H9 (cell line): ENCODE measurements at regions not wholly inside any gene's neighbourhood (a gene's known extent, or its start where the extent isn't known, plus 50 kb on each side); places are given as distances from the start of the nearest gene placed in this dataset.

Source experiments
- DNase-seq: peaks from one replicate; pipeline ENCODE4 v3.0.0-alpha.2; 2017
- H2AFZ ChIP-seq: one replicate; pipeline ENCODE4 v1.6.1; 2013; ENCODE audit warnings: mild to moderate bottlenecking, low read length, control low read depth, moderate library complexity
- H2AK5ac ChIP-seq: 2 replicates; pipeline ENCODE4 v1.6.1; 2013; ENCODE audit warnings: low read length, control low read depth, mixed read lengths; ENCODE audit not compliant: insufficient read length
- H2BK120ac ChIP-seq: one replicate; pipeline ENCODE4 v1.6.1; 2013; ENCODE audit warnings: low read depth, mild to moderate bottlenecking, low read length, control low read depth, inconsistent platforms; ENCODE audit not compliant: poor library complexity, severe bottlenecking
- H2BK12ac ChIP-seq: 2 replicates; pipeline ENCODE4 v1.6.1; 2013; ENCODE audit warnings: low read length, control low read depth, mixed read lengths, low read depth; ENCODE audit not compliant: insufficient read length
- H2BK15ac ChIP-seq: 2 replicates; pipeline ENCODE4 v1.6.1; 2013; ENCODE audit warnings: low read depth, low read length, control low read depth
- H2BK20ac ChIP-seq: one replicate; pipeline ENCODE4 v1.6.1; 2013; ENCODE audit warnings: low read depth, mild to moderate bottlenecking, low read length, control low read depth, inconsistent platforms; ENCODE audit not compliant: poor library complexity, severe bottlenecking
- H2BK5ac ChIP-seq: 2 replicates; pipeline ENCODE4 v1.6.1; 2013; ENCODE audit warnings: low read length, control low read depth, mixed read lengths; ENCODE audit not compliant: insufficient read length
- H3K14ac ChIP-seq: 2 replicates; pipeline ENCODE4 v1.6.1; 2013; ENCODE audit warnings: low read length, control low read depth; ENCODE audit not compliant: insufficient read depth
- H3K18ac ChIP-seq: 2 replicates; pipeline ENCODE4 v1.6.1; 2013; ENCODE audit warnings: low read depth, mild to moderate bottlenecking, mixed read lengths, low read length, control low read depth; ENCODE audit not compliant: insufficient read length
- H3K23ac ChIP-seq: 2 replicates; pipeline ENCODE4 v1.6.1; 2013; ENCODE audit warnings: low read length, control low read depth, mixed read lengths, low read depth; ENCODE audit not compliant: insufficient read length
- H3K23me2 ChIP-seq: 2 replicates; pipeline ENCODE4 v1.6.1; 2013; ENCODE audit warnings: low read depth, mild to moderate bottlenecking, mixed read lengths, low read length, control low read depth; ENCODE audit not compliant: insufficient read length, poor library complexity, severe bottlenecking
- H3K27ac ChIP-seq: 2 replicates; pipeline ENCODE4 v1.5.1; 2013; ENCODE audit warnings: low read length, control low read depth, mixed read lengths, low read depth; ENCODE audit not compliant: insufficient read length
- H3K27me3 ChIP-seq: 2 replicates; pipeline ENCODE4 v1.6.1; 2013; ENCODE audit warnings: low read length, control low read depth, inconsistent platforms; ENCODE audit not compliant: insufficient read depth
- H3K4ac ChIP-seq: 2 replicates; pipeline ENCODE4 v1.6.1; 2013; ENCODE audit warnings: low read depth, mild to moderate bottlenecking, control low read depth, inconsistent platforms, low read length, moderate library complexity
- H3K4me1 ChIP-seq: 2 replicates; pipeline ENCODE4 v1.6.1; 2013; ENCODE audit warnings: low read length, control low read depth, inconsistent platforms; ENCODE audit not compliant: insufficient read depth
- H3K4me2 ChIP-seq: 2 replicates; pipeline ENCODE4 v1.6.1; 2013; ENCODE audit warnings: low read length, control low read depth, mixed read lengths; ENCODE audit not compliant: insufficient read length, insufficient read depth
- H3K56ac ChIP-seq: 2 replicates; pipeline ENCODE4 v1.6.1; 2013; ENCODE audit warnings: low read depth, mild to moderate bottlenecking, mixed read lengths, low read length, control low read depth; ENCODE audit not compliant: insufficient read length
- H3K79me1 ChIP-seq: 2 replicates; pipeline ENCODE4 v1.6.1; 2013; ENCODE audit warnings: low read depth, mild to moderate bottlenecking, moderate library complexity, low read length, control low read depth, inconsistent platforms; ENCODE audit not compliant: insufficient read depth, poor library complexity, severe bottlenecking
- H3K79me2 ChIP-seq: 2 replicates; pipeline ENCODE4 v1.6.1; 2013; ENCODE audit warnings: low read length, control low read depth, inconsistent platforms; ENCODE audit not compliant: insufficient read depth
- H3K9ac ChIP-seq: 2 replicates; pipeline ENCODE4 v1.6.1; 2013; ENCODE audit warnings: low read length, control low read depth, mixed read lengths; ENCODE audit not compliant: insufficient read length; ENCODE audit errors: extremely low read depth
- H3K9me3 ChIP-seq: one replicate; pipeline ENCODE4 v1.6.1; 2013; ENCODE audit warnings: low read depth, low read length, inconsistent platforms; ENCODE audit not compliant: control insufficient read depth
- H3T11ph ChIP-seq: one replicate; pipeline ENCODE4 v1.6.1; 2013; ENCODE audit warnings: mild to moderate bottlenecking, low read length, control low read depth, inconsistent platforms
- H4K20me1 ChIP-seq: one replicate; pipeline ENCODE4 v1.6.1; 2013; ENCODE audit not compliant: control insufficient read depth, insufficient read length, insufficient read depth
- H4K5ac ChIP-seq: 2 replicates; pipeline ENCODE4 v1.6.1; 2013; ENCODE audit warnings: low read depth, mild to moderate bottlenecking, mixed read lengths, low read length, control low read depth; ENCODE audit not compliant: insufficient read length
- H4K8ac ChIP-seq: replicated peaks from 2 replicates; pipeline ENCODE4 v1.6.1; 2013; ENCODE audit warnings: low read length, control low read depth, mixed read lengths, low read depth; ENCODE audit not compliant: insufficient read length
- H4K91ac ChIP-seq: 2 replicates; pipeline ENCODE4 v1.6.1; 2013; ENCODE audit warnings: low read depth, mild to moderate bottlenecking, moderate library complexity, mixed read lengths, low read length, control low read depth; ENCODE audit not compliant: insufficient read length
- H3K27ac Mint-ChIP-seq, 3 experiments: 2 replicates in 2 of 3; 3 replicates in 1 of 3; pipeline ENCODE4 v1.8.0; 2020 to 2021; ENCODE audit warnings: mixed read lengths in 3 of 3, mild to moderate bottlenecking in 1 of 3, moderate library complexity in 1 of 3
- H3K27me3 Mint-ChIP-seq: 2 replicates; pipeline ENCODE4 v1.8.0; 2021; ENCODE audit warnings: low read depth, mild to moderate bottlenecking, moderate library complexity, mixed read lengths
- H3K36me3 Mint-ChIP-seq, 3 experiments: 2 replicates in 2 of 3; 3 replicates in 1 of 3; pipeline ENCODE4 v1.8.0; 2020 to 2021; ENCODE audit warnings: low read depth in 3 of 3, mixed read lengths in 3 of 3; ENCODE audit not compliant: insufficient read depth in 1 of 3
- H3K4me1 Mint-ChIP-seq, 2 experiments: 2 replicates each; pipeline ENCODE4 v1.8.0; 2020; ENCODE audit warnings: mixed read lengths in 2 of 2
- H3K4me3 Mint-ChIP-seq, 2 experiments: 2 replicates in 1 of 2; 3 replicates in 1 of 2; pipeline ENCODE4 v1.8.0; 2020 to 2021; ENCODE audit warnings: mild to moderate bottlenecking in 2 of 2, mixed read lengths in 2 of 2, moderate library complexity in 1 of 2
- H3K9me3 Mint-ChIP-seq, 2 experiments: 2 replicates in 1 of 2; 3 replicates in 1 of 2; pipeline ENCODE4 v1.8.0; 2020; ENCODE audit warnings: mild to moderate bottlenecking in 2 of 2, mixed read lengths in 2 of 2, moderate library complexity in 1 of 2
- CTCF ChIP-seq: fragments of 200-600 bp; sonication (generic); conservative IDR thresholded peaks from 3 replicates; pipeline ENCODE4 v1.8.0; 2021; ENCODE audit warnings: antibody characterized with exemption, mild to moderate bottlenecking
- WGBS: extraction: QIAGEN DNeasy Blood & Tissue Kit; methylation state at CpG from one replicate; pipeline ENCODE4 v1.1.7; 2013; ENCODE audit warnings: missing lambda C conversion rate, low lambda C conversion rate, mixed read lengths; ENCODE audit not compliant: insufficient read length; ENCODE audit errors: extremely low coverage; 5-methylcytosine and 5-hydroxymethylcytosine counted together

DNA sequence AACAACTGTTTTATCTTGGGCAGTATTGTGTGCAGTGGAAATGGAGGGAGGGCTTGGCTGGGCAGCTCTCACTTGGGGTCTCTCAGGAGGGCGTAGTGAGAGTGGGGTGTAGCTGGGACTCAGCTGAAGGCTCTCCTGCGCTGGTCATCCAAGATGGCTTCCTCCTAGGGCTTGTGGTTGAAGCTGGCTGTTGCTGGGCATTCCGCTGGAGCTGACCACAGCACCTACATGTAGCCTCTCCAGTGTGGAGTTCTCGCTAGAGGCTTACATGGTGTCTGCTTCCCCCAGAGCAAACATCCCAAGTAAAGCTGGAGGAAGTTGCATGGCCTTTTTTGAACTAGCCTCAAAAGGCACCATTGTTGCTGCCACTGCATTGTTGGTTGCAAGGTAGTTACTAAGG is 344.1 kb upstream of the MARCKS start:
- Histone ChIP-seq H4K8ac (no peak overlapping the region), H4K5ac (no peak overlapping the region), H3K18ac (no peak overlapping the region), H2BK120ac (no peak overlapping the region), H3T11ph (no peak overlapping the region), H4K20me1 (no peaks in the 10 kb centered on the region), H3K14ac (no peak overlapping the region), H3K9me3 (no peaks in the 10 kb centered on the region), H2AK5ac (no peak overlapping the region), H3K56ac (no peak overlapping the region), H3K79me2 (no peaks in the 10 kb centered on the region), H3K9ac (no peak overlapping the region), H2BK15ac (no peak overlapping the region), H2BK12ac (no peak overlapping the region), H3K4ac (no peak overlapping the region), H3K23ac (no peak overlapping the region), H2BK5ac (no peak overlapping the region), H3K4me1 (no peaks in the 10 kb centered on the region), H3K4me2 (no peak overlapping the region), H3K23me2 (no peaks in the 10 kb centered on the region), H4K91ac (no peak overlapping the region), H3K27ac (no peak overlapping the region), H3K27me3 (no peaks in the 10 kb centered on the region), H2BK20ac (no peak overlapping the region), H2AFZ (peak overlapping the region; percentile 37), H3K79me1 (no peaks in the 10 kb centered on the region)
- no peak overlapping the region for H3K4me3 Mint-ChIP-seq
- no peak for DNase-seq
- WGBS = no CpG with 5 or more reads among the region's 4 CpGs
- no peaks in the 10 kb centered on the region for H3K4me1 Mint-ChIP-seq
- no peak for TF ChIP-seq CTCF
- no peak overlapping the region for H3K27ac Mint-ChIP-seq
- H3K36me3 Mint-ChIP-seq = no peaks in the 10 kb centered on the region; a peak in 1 of 7 replicates
- H3K9me3 Mint-ChIP-seq = no peaks in the 10 kb centered on the region; a peak in 1 of 5 replicates
- no peaks in the 10 kb centered on the region for H3K27me3 Mint-ChIP-seq
